HCT116 (cell line): ENCODE measurements at regions not wholly inside any gene's neighbourhood (a gene's known extent, or its start where the extent isn't known, plus 50 kb on each side); places are given as distances from the start of the nearest gene placed in this dataset.

Experiments used
- ATAC-seq: fragments of 200-7000 bp; cut with Tn5 transposase; 2 replicates; pipeline ENCODE4 v1.9.1; 2020; ENCODE audit warnings: mild to moderate bottlenecking, moderate library complexity
- BruUV-seq: library from RNA; stranded (reverse); fragments of 400-500 nt; replicated peaks from 2 replicates; lab custom pipeline; 2021; lab: Mats Ljungman, UMichigan
- CTCF ChIA-PET: fragments of 300-600 bp; sonication (Branson Sonifier 250); formaldehyde crosslinking; loops from one replicate; lab custom pipeline; 2021; ENCODE audit warnings: antibody characterized with exemption; lab: Charles Lee
- POLR2A ChIA-PET: fragments of 300-600, 350-600 bp; sonication (Branson Sonifier 250); formaldehyde crosslinking; loops from one replicate; lab custom pipeline; 2021; ENCODE audit warnings: antibody characterized with exemption; lab: Charles Lee
- RAD21 ChIA-PET, 2 experiments: fragments of 300-600 bp; sonication (Branson Sonifier 250); formaldehyde crosslinking; loops; one replicate each; lab custom pipeline; 2023; ENCODE audit warnings: low total read pairs in 2 of 2; ENCODE audit not compliant: uncharacterized antibody in 2 of 2, unreplicated experiment in 2 of 2, low non-redundant PET in 1 of 2; lab: Charles Lee
- DNase-seq: peaks from one replicate; pipeline ENCODE4 v3.0.0-alpha.2; 2010; ENCODE audit warnings: low read depth, low spot score
- H2AFZ ChIP-seq: fragments of 200-600 bp; shearing (Covaris generic), sonication (generic); 2 replicates; pipeline ENCODE4 v1.6.1; 2017; ENCODE audit warnings: low read depth, mixed run types, mixed read lengths, antibody characterized with exemption, low read length; ENCODE audit not compliant: poor library complexity, severe bottlenecking
- H3K27ac ChIP-seq: 2 replicates; pipeline ENCODE4 v1.5.1; 2012; ENCODE audit warnings: low read depth, low read length
- H3K27me3 ChIP-seq: fragments of 200-600 bp; sonication (generic); 2 replicates; pipeline ENCODE4 v1.6.1; 2016; ENCODE audit warnings: mixed run types, low read length, mixed read lengths; ENCODE audit not compliant: insufficient read depth
- H3K36me3 ChIP-seq, 2 experiments: fragments of 200-500 bp in 1 of 2; fragments of 200-600 bp in 1 of 2; sonication (Bioruptor generic) in 1 of 2; sonication (generic) in 1 of 2; 2 replicates each; pipeline versions ENCODE4 v1.5.1 to v1.6.1; 2014 to 2016; ENCODE audit warnings: low read length in 2 of 2, inconsistent platforms in 1 of 2, mixed read lengths in 1 of 2, mixed run types in 1 of 2; ENCODE audit not compliant: insufficient read depth in 2 of 2, control insufficient read depth in 1 of 2
- H3K4me1 ChIP-seq, 2 experiments: fragments of 200-600 bp in 1 of 2; sonication (generic) in 1 of 2; 2 replicates each; pipeline versions ENCODE4 v1.5.1 to v1.6.1; 2012 to 2017; ENCODE audit warnings: low read length in 2 of 2, inconsistent platforms in 1 of 2, mild to moderate bottlenecking in 1 of 2, mixed read lengths in 1 of 2, mixed run types in 1 of 2, moderate library complexity in 1 of 2; ENCODE audit not compliant: insufficient read depth in 2 of 2, control insufficient read depth in 1 of 2
- H3K4me2 ChIP-seq: fragments of 200-600 bp; sonication (generic); 2 replicates; pipeline ENCODE4 v1.6.1; 2017; ENCODE audit warnings: mixed run types, low read length, mixed read lengths
- H3K4me3 ChIP-seq, 2 experiments: fragments of 200-600 bp in 1 of 2; sonication (generic) in 1 of 2; replicated peaks in 1 of 2; 2 replicates each; pipeline ENCODE4 v1.5.1; 2011 to 2016; ENCODE audit warnings: low read length in 2 of 2, control low read depth in 1 of 2, low read depth in 1 of 2, mild to moderate bottlenecking in 1 of 2, mixed read lengths in 1 of 2, mixed run types in 1 of 2
- H3K79me2 ChIP-seq: fragments of 200-600 bp; sonication (generic); 2 replicates; pipeline ENCODE4 v1.6.1; 2017; ENCODE audit warnings: mild to moderate bottlenecking, mixed run types, low read length, moderate library complexity, mixed read lengths; ENCODE audit not compliant: insufficient read depth
- H3K9ac ChIP-seq: fragments of 200-600 bp; sonication (generic); 2 replicates; pipeline ENCODE4 v1.6.1; 2016; ENCODE audit warnings: low read length, mixed read lengths
- H3K9me2 ChIP-seq: fragments of 200-600 bp; sonication (generic), shearing (Covaris generic); 2 replicates; pipeline ENCODE4 v1.6.1; 2017; ENCODE audit warnings: mixed run types, mild to moderate bottlenecking, moderate library complexity; ENCODE audit not compliant: insufficient read depth
- H3K9me3 ChIP-seq, 2 experiments: fragments of 200-500 bp in 1 of 2; fragments of 200-600 bp in 1 of 2; sonication (Bioruptor generic) in 1 of 2; sonication (generic) in 1 of 2; 2 replicates each; pipeline ENCODE4 v1.6.1; 2014 to 2017; ENCODE audit warnings: low read length in 2 of 2, mixed read lengths in 2 of 2, inconsistent platforms in 1 of 2, low read depth in 1 of 2, mild to moderate bottlenecking in 1 of 2, mixed run types in 1 of 2, moderate library complexity in 1 of 2; ENCODE audit not compliant: control insufficient read depth in 1 of 2, insufficient read depth in 1 of 2
- H4K20me1 ChIP-seq: fragments of 200-600 bp; sonication (generic), shearing (Covaris generic); 2 replicates; pipeline ENCODE4 v1.6.1; 2017; ENCODE audit warnings: mixed run types, mild to moderate bottlenecking, moderate library complexity; ENCODE audit not compliant: insufficient read depth
- CBX3 ChIP-seq: IDR thresholded peaks from 2 replicates; pipeline ENCODE4 v1.6.1; 2012; ENCODE audit warnings: low read depth
- CEBPB ChIP-seq: IDR thresholded peaks from 2 replicates; pipeline ENCODE4 v1.6.1; 2012; ENCODE audit warnings: low read depth
- EZH2 ChIP-seq: fragments of 200-600 bp; sonication (generic); IDR thresholded peaks from 2 replicates; pipeline ENCODE4 v1.6.1; 2017; ENCODE audit warnings: antibody characterized with exemption, mixed run types
- EZH2phosphoT487 ChIP-seq: fragments of 200-600 bp; IDR thresholded peaks from 2 replicates; pipeline ENCODE4 v1.6.1; 2018; ENCODE audit warnings: antibody characterized with exemption, borderline replicate concordance
- FOSL1 ChIP-seq: IDR thresholded peaks from 2 replicates; pipeline ENCODE4 v1.6.1; 2012; ENCODE audit warnings: low read depth
- JUND ChIP-seq: IDR thresholded peaks from 2 replicates; pipeline ENCODE4 v1.6.1; 2012
- MAX ChIP-seq: IDR thresholded peaks from 2 replicates; pipeline ENCODE4 v1.6.1; 2012
- POLR2A ChIP-seq: IDR thresholded peaks from 2 replicates; pipeline ENCODE4 v1.7.0; 2011; ENCODE audit warnings: borderline replicate concordance; ENCODE audit not compliant: insufficient read depth, insufficient read length; ENCODE audit errors: extremely low read depth
- RAD21 ChIP-seq: IDR thresholded peaks from 2 replicates; pipeline ENCODE4 v1.6.1; 2012; ENCODE audit warnings: low read depth, mild to moderate bottlenecking
- REST ChIP-seq: IDR thresholded peaks from 2 replicates; pipeline ENCODE4 v1.6.1; 2012; ENCODE audit warnings: low read depth
- SIN3A ChIP-seq: IDR thresholded peaks from 2 replicates; pipeline ENCODE4 v1.6.1; 2012; ENCODE audit warnings: low read depth
- YY1 ChIP-seq: IDR thresholded peaks from 2 replicates; pipeline ENCODE4 v1.6.1; 2011; ENCODE audit warnings: low read length, low read depth, moderate library complexity, mild to moderate bottlenecking; ENCODE audit not compliant: insufficient replicate concordance; ENCODE audit errors: extremely low read depth
- ZBTB33 ChIP-seq: IDR thresholded peaks from 2 replicates; pipeline ENCODE4 v1.6.1; 2011; ENCODE audit warnings: mild to moderate bottlenecking, low read length, moderate library complexity; ENCODE audit not compliant: insufficient replicate concordance; ENCODE audit errors: extremely low read depth
- intact Hi-C: fragments of 100-400 bp; cut with micrococcal nuclease; formaldehyde crosslinking; loops from 2 replicates; pipeline ENCODE4 v1.10.0; 2022

GRCh38 chr1:11374748-11375110 lies 101.7 kb downstream of the UBIAD1 start:
- Histone ChIP-seq H3K4me3 (no peak overlapping the region), H4K20me1 (no peaks in the 10 kb centered on the region), H3K9ac (no peak overlapping the region), H3K79me2 (no peaks in the 10 kb centered on the region), H3K27ac (no peak overlapping the region), H3K36me3 (no peaks in the 10 kb centered on the region), H3K27me3 (peaks cover 1% of the 10 kb centered on the region; the same call in 1 of the 2 replicates), H3K4me2 (no peak overlapping the region), H3K9me3 (no peaks in the 10 kb centered on the region), H3K4me1 (no peaks in the 10 kb centered on the region), H2AFZ (no peak overlapping the region), H3K9me2 (no peaks in the 10 kb centered on the region)
- peak; percentile 47 for ATAC-seq
- ChIA-PET CTCF (no interaction called here), RAD21 (no interaction called here), POLR2A (no interaction called here)
- intact Hi-C loops = no loop called here
- no peak for DNase-seq
- BruUV-seq = no TSS peak
- no peak for TF ChIP-seq FOSL1
- TF ChIP-seq YY1 = no peak
- TF ChIP-seq RAD21 = no peak
- no peak for TF ChIP-seq CBX3
- no peak for TF ChIP-seq EZH2
- TF ChIP-seq ZBTB33 = no peak
- no peak for TF ChIP-seq POLR2A
- no peak for TF ChIP-seq JUND

GRCh38 chr1:11377001-11377583 lies 101.9 kb upstream of the DISP3 start:
- DNase-seq (no peak), ATAC-seq (no peak)
- no TSS peak for BruUV-seq
- H3K9me3 ChIP-seq = no peaks in the 10 kb centered on the region
- H3K4me2 ChIP-seq = no peak overlapping the region
- intact Hi-C loops = no loop called here
- H3K4me3 ChIP-seq = no peak overlapping the region
- H3K27ac ChIP-seq = no peak overlapping the region
- H3K9ac ChIP-seq = no peak overlapping the region
- H3K79me2 ChIP-seq = no peaks in the 10 kb centered on the region
- RAD21 ChIA-PET = no interaction called here
- no peaks in the 10 kb centered on the region for H3K4me1 ChIP-seq
- no peaks in the 10 kb centered on the region for H3K9me2 ChIP-seq
- H3K36me3 ChIP-seq = no peaks in the 10 kb centered on the region
- POLR2A ChIA-PET = no interaction called here
- H3K27me3 ChIP-seq = peaks cover 7% of the 10 kb centered on the region; the same call in 1 of the 2 replicates
- CTCF ChIA-PET = interaction anchor here (1.7 kb wide), 1 partner anchor 13 kb away, joined by 6 read pairs; no protein-coding TSS in a partner anchor
- no peak overlapping the region for H2AFZ ChIP-seq
- H4K20me1 ChIP-seq = no peaks in the 10 kb centered on the region
- TF ChIP-seq REST = no peak
- no peak for TF ChIP-seq EZH2phosphoT487
- no peak for TF ChIP-seq JUND
- no peak for TF ChIP-seq YY1
- TF ChIP-seq SIN3A = no peak
- no peak for TF ChIP-seq CEBPB
- no peak for TF ChIP-seq MAX
- no peak for TF ChIP-seq RAD21
- TF ChIP-seq POLR2A = no peak
